H9 (cell line): ENCODE measurements at regions not wholly inside any gene's neighbourhood (a gene's known extent, or its start where the extent isn't known, plus 50 kb on each side); places are given as distances from the start of the nearest gene placed in this dataset.

Source experiments
- DNase-seq: peaks from one replicate; pipeline ENCODE4 v3.0.0-alpha.2; 2017
- H2AFZ ChIP-seq: one replicate; pipeline ENCODE4 v1.6.1; 2013; ENCODE audit warnings: mild to moderate bottlenecking, low read length, control low read depth, moderate library complexity
- H2AK5ac ChIP-seq: 2 replicates; pipeline ENCODE4 v1.6.1; 2013; ENCODE audit warnings: low read length, control low read depth, mixed read lengths; ENCODE audit not compliant: insufficient read length
- H2BK120ac ChIP-seq: one replicate; pipeline ENCODE4 v1.6.1; 2013; ENCODE audit warnings: low read depth, mild to moderate bottlenecking, low read length, control low read depth, inconsistent platforms; ENCODE audit not compliant: poor library complexity, severe bottlenecking
- H2BK12ac ChIP-seq: 2 replicates; pipeline ENCODE4 v1.6.1; 2013; ENCODE audit warnings: low read length, control low read depth, mixed read lengths, low read depth; ENCODE audit not compliant: insufficient read length
- H2BK15ac ChIP-seq: 2 replicates; pipeline ENCODE4 v1.6.1; 2013; ENCODE audit warnings: low read depth, low read length, control low read depth
- H2BK20ac ChIP-seq: one replicate; pipeline ENCODE4 v1.6.1; 2013; ENCODE audit warnings: low read depth, mild to moderate bottlenecking, low read length, control low read depth, inconsistent platforms; ENCODE audit not compliant: poor library complexity, severe bottlenecking
- H2BK5ac ChIP-seq: 2 replicates; pipeline ENCODE4 v1.6.1; 2013; ENCODE audit warnings: low read length, control low read depth, mixed read lengths; ENCODE audit not compliant: insufficient read length
- H3K14ac ChIP-seq: 2 replicates; pipeline ENCODE4 v1.6.1; 2013; ENCODE audit warnings: low read length, control low read depth; ENCODE audit not compliant: insufficient read depth
- H3K18ac ChIP-seq: 2 replicates; pipeline ENCODE4 v1.6.1; 2013; ENCODE audit warnings: low read depth, mild to moderate bottlenecking, mixed read lengths, low read length, control low read depth; ENCODE audit not compliant: insufficient read length
- H3K23ac ChIP-seq: 2 replicates; pipeline ENCODE4 v1.6.1; 2013; ENCODE audit warnings: low read length, control low read depth, mixed read lengths, low read depth; ENCODE audit not compliant: insufficient read length
- H3K23me2 ChIP-seq: 2 replicates; pipeline ENCODE4 v1.6.1; 2013; ENCODE audit warnings: low read depth, mild to moderate bottlenecking, mixed read lengths, low read length, control low read depth; ENCODE audit not compliant: insufficient read length, poor library complexity, severe bottlenecking
- H3K27ac ChIP-seq: 2 replicates; pipeline ENCODE4 v1.5.1; 2013; ENCODE audit warnings: low read length, control low read depth, mixed read lengths, low read depth; ENCODE audit not compliant: insufficient read length
- H3K27me3 ChIP-seq: 2 replicates; pipeline ENCODE4 v1.6.1; 2013; ENCODE audit warnings: low read length, control low read depth, inconsistent platforms; ENCODE audit not compliant: insufficient read depth
- H3K4ac ChIP-seq: 2 replicates; pipeline ENCODE4 v1.6.1; 2013; ENCODE audit warnings: low read depth, mild to moderate bottlenecking, control low read depth, inconsistent platforms, low read length, moderate library complexity
- H3K4me1 ChIP-seq: 2 replicates; pipeline ENCODE4 v1.6.1; 2013; ENCODE audit warnings: low read length, control low read depth, inconsistent platforms; ENCODE audit not compliant: insufficient read depth
- H3K4me2 ChIP-seq: 2 replicates; pipeline ENCODE4 v1.6.1; 2013; ENCODE audit warnings: low read length, control low read depth, mixed read lengths; ENCODE audit not compliant: insufficient read length, insufficient read depth
- H3K56ac ChIP-seq: 2 replicates; pipeline ENCODE4 v1.6.1; 2013; ENCODE audit warnings: low read depth, mild to moderate bottlenecking, mixed read lengths, low read length, control low read depth; ENCODE audit not compliant: insufficient read length
- H3K79me1 ChIP-seq: 2 replicates; pipeline ENCODE4 v1.6.1; 2013; ENCODE audit warnings: low read depth, mild to moderate bottlenecking, moderate library complexity, low read length, control low read depth, inconsistent platforms; ENCODE audit not compliant: insufficient read depth, poor library complexity, severe bottlenecking
- H3K79me2 ChIP-seq: 2 replicates; pipeline ENCODE4 v1.6.1; 2013; ENCODE audit warnings: low read length, control low read depth, inconsistent platforms; ENCODE audit not compliant: insufficient read depth
- H3K9ac ChIP-seq: 2 replicates; pipeline ENCODE4 v1.6.1; 2013; ENCODE audit warnings: low read length, control low read depth, mixed read lengths; ENCODE audit not compliant: insufficient read length; ENCODE audit errors: extremely low read depth
- H3K9me3 ChIP-seq: one replicate; pipeline ENCODE4 v1.6.1; 2013; ENCODE audit warnings: low read depth, low read length, inconsistent platforms; ENCODE audit not compliant: control insufficient read depth
- H3T11ph ChIP-seq: one replicate; pipeline ENCODE4 v1.6.1; 2013; ENCODE audit warnings: mild to moderate bottlenecking, low read length, control low read depth, inconsistent platforms
- H4K20me1 ChIP-seq: one replicate; pipeline ENCODE4 v1.6.1; 2013; ENCODE audit not compliant: control insufficient read depth, insufficient read length, insufficient read depth
- H4K5ac ChIP-seq: 2 replicates; pipeline ENCODE4 v1.6.1; 2013; ENCODE audit warnings: low read depth, mild to moderate bottlenecking, mixed read lengths, low read length, control low read depth; ENCODE audit not compliant: insufficient read length
- H4K8ac ChIP-seq: replicated peaks from 2 replicates; pipeline ENCODE4 v1.6.1; 2013; ENCODE audit warnings: low read length, control low read depth, mixed read lengths, low read depth; ENCODE audit not compliant: insufficient read length
- H4K91ac ChIP-seq: 2 replicates; pipeline ENCODE4 v1.6.1; 2013; ENCODE audit warnings: low read depth, mild to moderate bottlenecking, moderate library complexity, mixed read lengths, low read length, control low read depth; ENCODE audit not compliant: insufficient read length
- H3K27ac Mint-ChIP-seq, 3 experiments: 2 replicates in 2 of 3; 3 replicates in 1 of 3; pipeline ENCODE4 v1.8.0; 2020 to 2021; ENCODE audit warnings: mixed read lengths in 3 of 3, mild to moderate bottlenecking in 1 of 3, moderate library complexity in 1 of 3
- H3K27me3 Mint-ChIP-seq: 2 replicates; pipeline ENCODE4 v1.8.0; 2021; ENCODE audit warnings: low read depth, mild to moderate bottlenecking, moderate library complexity, mixed read lengths
- H3K36me3 Mint-ChIP-seq, 3 experiments: 2 replicates in 2 of 3; 3 replicates in 1 of 3; pipeline ENCODE4 v1.8.0; 2020 to 2021; ENCODE audit warnings: low read depth in 3 of 3, mixed read lengths in 3 of 3; ENCODE audit not compliant: insufficient read depth in 1 of 3
- H3K4me1 Mint-ChIP-seq, 2 experiments: 2 replicates each; pipeline ENCODE4 v1.8.0; 2020; ENCODE audit warnings: mixed read lengths in 2 of 2
- H3K4me3 Mint-ChIP-seq, 2 experiments: 2 replicates in 1 of 2; 3 replicates in 1 of 2; pipeline ENCODE4 v1.8.0; 2020 to 2021; ENCODE audit warnings: mild to moderate bottlenecking in 2 of 2, mixed read lengths in 2 of 2, moderate library complexity in 1 of 2
- H3K9me3 Mint-ChIP-seq, 2 experiments: 2 replicates in 1 of 2; 3 replicates in 1 of 2; pipeline ENCODE4 v1.8.0; 2020; ENCODE audit warnings: mild to moderate bottlenecking in 2 of 2, mixed read lengths in 2 of 2, moderate library complexity in 1 of 2
- CTCF ChIP-seq: fragments of 200-600 bp; sonication (generic); conservative IDR thresholded peaks from 3 replicates; pipeline ENCODE4 v1.8.0; 2021; ENCODE audit warnings: antibody characterized with exemption, mild to moderate bottlenecking
- WGBS: extraction: QIAGEN DNeasy Blood & Tissue Kit; methylation state at CpG from one replicate; pipeline ENCODE4 v1.1.7; 2013; ENCODE audit warnings: missing lambda C conversion rate, low lambda C conversion rate, mixed read lengths; ENCODE audit not compliant: insufficient read length; ENCODE audit errors: extremely low coverage; 5-methylcytosine and 5-hydroxymethylcytosine counted together

DNA sequence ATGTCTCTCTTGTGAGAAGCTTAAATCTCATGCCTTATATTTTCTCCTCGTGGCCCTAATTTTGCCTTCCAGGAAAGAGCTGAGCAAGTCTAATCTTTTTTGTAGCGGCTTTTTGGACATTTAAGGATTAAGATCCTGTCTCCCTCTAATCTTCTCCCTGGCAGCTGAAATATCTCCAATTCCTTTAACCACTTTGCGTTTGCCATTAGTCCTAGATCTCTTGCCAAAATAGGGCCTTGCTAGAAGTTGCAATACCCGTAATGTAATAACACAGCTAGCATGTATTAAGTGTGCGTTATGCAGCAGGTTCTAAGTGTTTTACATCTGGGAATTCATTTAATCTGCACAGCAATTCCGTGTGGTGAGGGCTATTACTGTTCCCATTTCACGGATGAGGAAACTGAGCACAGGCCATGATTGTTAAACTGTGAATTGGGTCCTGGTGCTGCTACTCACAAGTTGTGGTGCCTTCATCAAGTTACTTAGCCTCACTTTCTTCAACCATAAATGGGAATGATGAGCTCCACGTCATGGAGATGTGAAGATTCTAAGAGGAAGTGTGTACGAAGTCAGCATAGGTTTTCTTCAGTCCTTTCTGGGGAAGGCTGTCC lies 198.9 kb upstream of the ASIC2 start:
- Histone ChIP-seq H3K56ac (no peak overlapping the region), H2AFZ (no peak overlapping the region), H2AK5ac (no peak overlapping the region), H4K5ac (no peak overlapping the region), H3K14ac (no peak overlapping the region), H4K20me1 (no peaks in the 10 kb centered on the region), H3K23me2 (no peaks in the 10 kb centered on the region), H3K9me3 (no peaks in the 10 kb centered on the region), H3K79me2 (no peaks in the 10 kb centered on the region), H3T11ph (no peak overlapping the region), H2BK20ac (no peak overlapping the region), H3K27me3 (peaks cover 2% of the 10 kb centered on the region; the same call in 1 of the 2 replicates), H4K8ac (no peak overlapping the region), H3K23ac (no peak overlapping the region), H3K4me2 (no peak overlapping the region), H3K18ac (no peak overlapping the region), H2BK120ac (no peak overlapping the region), H3K79me1 (no peaks in the 10 kb centered on the region), H3K4me1 (no peaks in the 10 kb centered on the region), H3K9ac (no peak overlapping the region), H2BK5ac (no peak overlapping the region), H3K27ac (no peak overlapping the region), H2BK12ac (no peak overlapping the region), H4K91ac (no peak overlapping the region), H2BK15ac (no peak overlapping the region), H3K4ac (no peak overlapping the region)
- DNase-seq, result no peak
- no peaks in the 10 kb centered on the region for H3K4me1 Mint-ChIP-seq
- H3K9me3 Mint-ChIP-seq, result no peaks in the 10 kb centered on the region
- no peak overlapping the region for H3K4me3 Mint-ChIP-seq
- no peaks in the 10 kb centered on the region for H3K36me3 Mint-ChIP-seq
- no peak for TF ChIP-seq CTCF
- no peak overlapping the region for H3K27ac Mint-ChIP-seq
- WGBS, result no CpG with 5 or more reads among the region's 9 CpGs
- H3K27me3 Mint-ChIP-seq, result peaks cover 14% of the 10 kb centered on the region
